GM18873 (cell line): ENCODE measurements at regions not wholly inside any gene's neighbourhood (a gene's known extent, or its start where the extent isn't known, plus 50 kb on each side); places are given as distances from the start of the nearest gene placed in this dataset.

Source experiments
- ATAC-seq: cut with Tn5 transposase; IDR thresholded peaks from one replicate; pipeline ENCODE4 v1.9.1; 2021; ENCODE audit warnings: mild to moderate bottlenecking, moderate library complexity, moderate number of reproducible peaks; ENCODE audit not compliant: unreplicated experiment, low FRiP score

DNA sequence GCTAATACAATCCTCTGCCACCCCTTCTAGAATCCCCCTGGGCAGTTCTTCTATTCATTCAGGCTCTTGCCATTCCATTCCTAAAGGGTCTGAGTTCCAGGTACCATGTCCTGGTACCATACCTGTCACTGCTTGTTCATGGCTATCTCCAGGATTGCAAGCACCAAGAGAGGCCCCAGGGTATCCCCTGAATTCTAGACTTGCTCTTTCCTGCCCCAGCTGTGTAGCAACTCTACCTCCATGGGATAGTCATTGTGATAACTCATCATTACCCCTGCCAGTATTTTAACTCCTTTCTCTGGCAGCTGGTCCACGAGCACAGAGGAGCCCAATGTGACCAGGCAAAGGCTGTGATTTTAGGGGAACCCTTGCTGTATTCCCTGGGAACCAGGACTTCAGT, 143.7 kb upstream of the CDH5 start:
- no peak for ATAC-seq

DNA sequence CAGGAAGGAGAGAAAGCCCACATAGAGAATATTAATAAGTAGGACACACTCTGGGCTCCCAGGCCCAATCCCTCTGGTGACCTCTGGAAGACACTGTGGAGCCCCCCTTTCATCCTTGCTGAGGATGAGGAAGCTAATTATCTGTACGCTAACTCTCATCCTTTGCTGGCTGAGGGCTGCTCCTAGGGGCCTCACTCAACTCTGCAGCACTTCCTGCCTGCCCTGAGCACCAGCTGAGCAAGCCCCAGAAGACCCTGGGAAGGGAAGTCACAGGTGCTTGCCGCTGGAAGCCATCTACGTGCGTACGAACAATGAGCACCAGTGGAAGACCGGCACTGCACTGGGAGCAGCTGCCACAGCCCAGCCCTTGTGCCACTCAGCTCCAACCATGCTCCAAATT, 145.8 kb upstream of the CDH5 start:
- no peak for ATAC-seq

GRCh38 chr16:66219491-66219890, 147.0 kb upstream of the CDH5 start:
- ATAC-seq, result no peak

GRCh38 chr16:66212428-66212827, 154.1 kb upstream of the CDH5 start:
- ATAC-seq, result no peak

GRCh38 chr16:66211651-66212050, 154.8 kb upstream of the CDH5 start:
- no peak for ATAC-seq

DNA sequence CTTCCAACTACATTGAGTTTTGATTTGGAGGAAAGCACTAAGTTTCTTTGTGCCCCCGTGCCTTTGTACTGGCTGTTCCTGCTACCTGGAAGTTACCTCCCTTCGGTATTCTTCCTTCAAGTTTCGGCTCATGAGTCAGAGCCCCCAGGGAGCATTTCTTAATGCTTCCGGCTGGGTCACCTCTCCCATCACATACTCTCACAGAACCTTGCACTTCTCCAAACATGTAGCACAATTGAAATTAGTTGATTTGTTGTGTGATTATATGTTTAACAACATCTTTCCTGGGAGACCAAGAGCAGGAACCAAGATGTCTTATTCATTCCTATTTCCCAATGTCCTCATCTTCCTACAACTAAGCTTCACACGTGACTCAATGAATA, 158.6 kb upstream of the CDH5 start:
- ATAC-seq, result no peak

DNA sequence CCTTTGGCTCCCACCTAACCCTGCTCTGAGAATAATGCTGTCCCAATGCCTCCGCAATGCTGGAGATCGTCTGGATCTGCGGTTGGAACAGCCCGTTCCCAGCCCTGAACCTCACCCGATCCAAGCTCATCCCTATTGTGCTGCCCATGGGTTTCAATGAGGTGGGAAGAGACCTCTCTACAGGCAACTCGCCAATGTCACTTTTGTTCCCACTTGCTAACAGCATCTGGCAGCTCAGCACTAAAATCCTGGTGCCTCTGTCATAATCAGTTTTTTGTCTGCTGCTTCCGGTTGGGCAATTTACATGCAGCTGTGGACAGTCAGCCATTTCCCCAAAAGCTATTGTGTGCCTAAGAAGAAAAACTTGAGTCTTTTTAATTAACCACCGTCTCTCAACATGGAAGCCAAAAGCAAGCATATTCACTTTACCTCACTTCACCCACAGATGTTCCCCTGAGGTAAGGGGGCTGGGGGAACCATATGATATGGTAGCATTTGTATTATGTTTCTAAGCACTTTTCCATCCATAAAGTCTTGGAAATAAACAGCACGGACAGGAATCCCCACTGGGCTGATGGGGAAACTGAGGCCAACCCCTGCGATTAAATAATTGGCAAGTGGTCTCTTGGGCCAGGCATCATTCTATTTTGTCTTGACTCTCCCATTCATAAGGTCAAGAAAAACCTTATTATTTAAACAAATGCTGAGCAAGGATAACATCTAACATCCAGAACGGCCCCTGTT, 159.2 kb upstream of the CDH5 start:
- ATAC-seq, result no peak

DNA sequence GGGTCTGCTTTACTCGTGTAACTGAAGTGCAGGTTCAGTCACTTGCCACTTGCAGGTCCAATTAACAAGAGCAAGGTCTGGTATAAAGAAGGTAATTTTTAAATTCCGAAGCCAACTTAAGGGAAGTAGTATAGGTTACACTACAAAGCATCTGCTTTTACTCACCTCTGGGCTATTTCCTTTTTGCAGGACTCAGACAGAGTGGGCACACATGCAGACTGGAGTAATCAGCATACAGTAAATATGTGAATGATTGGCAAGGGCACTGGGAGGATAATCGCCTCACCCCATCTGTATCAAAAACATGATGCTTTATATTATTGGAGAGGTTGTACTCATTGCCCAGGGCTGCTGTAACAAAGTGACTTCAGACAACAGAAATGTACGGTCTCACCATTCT, 160.1 kb upstream of the CDH5 start:
- no peak for ATAC-seq

DNA sequence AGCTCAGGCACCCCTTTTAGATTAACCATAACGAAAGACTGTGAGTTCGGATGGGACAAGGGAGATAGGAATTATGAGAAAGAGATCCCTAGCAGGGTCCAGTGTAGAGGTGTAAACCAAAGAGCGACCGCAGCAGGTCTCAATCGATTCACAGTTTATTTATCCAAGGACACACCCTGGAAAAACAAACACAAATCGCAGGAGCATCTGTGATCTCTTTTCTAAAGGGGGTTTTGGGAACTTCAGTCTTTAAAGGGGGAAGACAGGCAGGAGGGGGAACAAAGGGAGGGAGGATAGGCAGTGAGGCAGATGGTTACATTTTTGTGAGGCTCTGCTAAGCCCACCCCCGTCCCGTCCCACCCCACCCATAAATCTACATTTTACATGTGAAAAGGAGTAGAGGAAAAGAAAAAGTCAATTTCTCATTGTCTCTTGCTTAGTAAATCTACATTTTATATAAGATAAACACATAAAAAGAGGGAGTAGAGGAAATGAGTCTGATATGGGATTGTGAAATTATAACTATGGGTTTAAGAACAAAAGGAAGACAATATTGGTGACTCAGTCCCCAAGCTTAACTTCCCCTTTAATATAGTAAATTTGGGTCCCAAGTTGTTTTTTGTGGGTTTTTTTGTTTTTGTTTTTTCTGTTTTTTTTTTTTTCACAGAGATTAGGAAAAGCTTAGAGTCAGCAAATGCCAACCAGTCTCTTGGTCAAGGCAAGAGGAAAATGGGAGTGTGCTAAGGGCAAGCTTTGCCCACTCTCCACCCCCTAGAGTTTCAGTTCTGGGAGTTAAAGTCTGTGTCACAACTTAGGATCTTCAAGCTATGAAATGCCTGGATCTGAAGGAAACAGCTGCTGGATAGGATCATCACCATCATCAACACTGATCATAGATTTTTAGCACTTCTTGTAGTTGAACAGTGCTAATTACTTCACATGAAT, 160.9 kb upstream of the CDH5 start:
- no peak for ATAC-seq

DNA sequence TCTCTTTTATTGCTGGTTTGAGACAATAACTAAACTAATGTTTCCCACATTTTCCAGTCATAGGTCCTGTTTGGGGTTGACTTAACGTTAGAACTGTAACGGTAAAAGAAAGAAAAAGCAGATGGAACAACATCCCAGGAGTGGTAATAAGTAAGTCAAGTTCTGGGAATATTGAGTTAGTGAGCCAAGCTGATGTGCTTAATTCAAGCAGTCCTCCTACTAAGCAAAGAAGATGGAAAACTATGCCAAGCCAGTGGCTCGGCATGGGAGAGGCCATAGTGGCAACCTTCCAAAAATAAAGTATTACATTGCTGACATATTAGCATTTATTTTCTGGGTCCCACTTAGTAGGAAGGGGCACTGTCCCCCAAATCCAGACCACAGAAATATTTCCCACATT, 161.7 kb upstream of the CDH5 start:
- no peak for ATAC-seq

GRCh38 chr16:66203476-66203875, 163.0 kb upstream of the CDH5 start:
- no peak for ATAC-seq

GRCh38 chr16:66199189-66199588, 167.3 kb upstream of the CDH5 start:
- ATAC-seq, result no peak

DNA sequence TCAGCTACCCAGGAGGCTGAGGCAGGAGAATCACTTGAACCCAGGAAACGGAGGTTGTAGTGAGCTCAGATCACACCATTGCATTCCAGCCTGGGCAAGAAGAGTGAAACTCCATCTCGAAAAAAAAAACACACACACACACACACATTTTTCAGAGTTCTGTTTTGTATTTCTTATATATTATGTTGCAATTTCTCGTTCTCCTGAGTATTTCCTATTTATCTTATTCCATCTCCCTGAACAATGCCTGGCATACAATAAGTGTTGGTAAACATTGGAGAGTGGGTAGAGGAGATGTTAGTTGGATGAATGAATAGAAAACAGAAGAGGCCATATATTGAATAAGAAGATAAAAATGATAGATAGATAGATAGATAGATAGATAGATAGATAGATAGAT, 167.8 kb upstream of the CDH5 start:
- no peak for ATAC-seq

DNA sequence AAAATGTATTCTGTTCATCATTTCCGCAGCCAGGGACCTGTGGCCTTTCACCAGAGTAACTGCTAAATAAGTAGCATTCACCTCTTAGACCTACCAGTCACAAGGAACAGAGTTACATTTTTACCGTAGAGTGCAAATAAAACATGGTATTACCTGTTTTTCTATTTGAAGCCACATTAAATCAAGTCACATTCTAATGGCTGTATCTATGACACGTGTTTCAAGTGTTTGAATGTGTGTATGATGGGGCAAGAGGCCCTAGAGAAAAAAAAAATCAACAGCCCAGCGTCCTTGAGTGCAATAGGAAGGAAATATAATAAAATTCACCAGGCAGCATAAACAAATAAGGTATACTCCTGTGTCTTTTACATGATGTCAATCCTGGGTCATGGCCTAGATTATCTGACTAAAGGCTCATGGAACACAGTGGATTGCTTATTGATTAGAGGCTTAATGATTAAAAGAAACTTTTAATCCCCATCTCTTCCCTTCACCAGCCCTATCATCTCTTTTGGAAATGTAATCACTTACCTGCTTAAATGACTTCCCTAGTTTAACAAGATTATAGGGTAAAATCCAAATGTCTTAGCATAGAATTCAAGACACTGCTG, 168.7 kb upstream of the CDH5 start:
- ATAC-seq, result no peak

- no peak for ATAC-seq
Measured at GRCh38 chr16:66196770-66197169, 169.7 kb upstream of the CDH5 start.

DNA sequence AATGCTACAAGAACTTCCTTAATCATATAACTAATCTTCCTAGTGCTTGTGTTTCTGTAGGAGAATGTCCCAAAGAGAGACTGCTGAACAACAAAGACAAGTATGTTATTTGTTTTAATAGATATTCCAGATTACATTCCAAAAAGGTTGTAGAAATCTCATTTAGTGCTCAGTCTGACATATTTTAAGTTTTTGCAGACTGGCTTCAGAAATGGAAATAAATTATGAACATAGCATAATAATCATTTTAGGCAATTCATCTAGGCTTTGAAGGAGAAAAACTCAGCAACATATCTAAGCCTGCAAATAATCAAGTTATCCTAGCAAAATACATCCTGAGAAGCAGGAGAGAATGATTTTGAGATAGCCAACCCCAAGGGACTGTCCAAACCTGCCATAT, 171.6 kb upstream of the CDH5 start:
- no peak for ATAC-seq

- no peak for ATAC-seq
Measured at GRCh38 chr16:66193543-66194229, 172.8 kb upstream of the CDH5 start.

- ATAC-seq, result no peak
Measured at GRCh38 chr16:66190411-66190810, 176.1 kb upstream of the CDH5 start.

DNA sequence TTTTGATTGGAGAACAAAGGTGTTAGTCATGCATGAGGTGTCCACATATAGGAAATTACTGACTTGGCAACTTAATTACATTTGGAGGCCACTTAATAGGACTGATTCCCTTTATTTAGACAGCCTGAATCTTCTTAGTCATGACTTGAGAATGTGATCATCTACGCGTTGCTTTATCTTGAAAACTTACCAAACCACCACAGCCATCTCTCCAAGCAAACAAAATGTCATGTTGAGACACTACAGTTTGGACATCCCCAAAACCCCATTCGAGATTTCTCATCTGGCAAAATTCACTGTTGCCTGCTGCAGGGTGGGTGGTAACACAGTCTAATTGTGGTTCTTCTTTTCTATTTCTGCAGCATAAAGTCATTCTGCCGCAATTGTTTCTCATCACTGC, 176.5 kb upstream of the CDH5 start:
- ATAC-seq, result no peak

DNA sequence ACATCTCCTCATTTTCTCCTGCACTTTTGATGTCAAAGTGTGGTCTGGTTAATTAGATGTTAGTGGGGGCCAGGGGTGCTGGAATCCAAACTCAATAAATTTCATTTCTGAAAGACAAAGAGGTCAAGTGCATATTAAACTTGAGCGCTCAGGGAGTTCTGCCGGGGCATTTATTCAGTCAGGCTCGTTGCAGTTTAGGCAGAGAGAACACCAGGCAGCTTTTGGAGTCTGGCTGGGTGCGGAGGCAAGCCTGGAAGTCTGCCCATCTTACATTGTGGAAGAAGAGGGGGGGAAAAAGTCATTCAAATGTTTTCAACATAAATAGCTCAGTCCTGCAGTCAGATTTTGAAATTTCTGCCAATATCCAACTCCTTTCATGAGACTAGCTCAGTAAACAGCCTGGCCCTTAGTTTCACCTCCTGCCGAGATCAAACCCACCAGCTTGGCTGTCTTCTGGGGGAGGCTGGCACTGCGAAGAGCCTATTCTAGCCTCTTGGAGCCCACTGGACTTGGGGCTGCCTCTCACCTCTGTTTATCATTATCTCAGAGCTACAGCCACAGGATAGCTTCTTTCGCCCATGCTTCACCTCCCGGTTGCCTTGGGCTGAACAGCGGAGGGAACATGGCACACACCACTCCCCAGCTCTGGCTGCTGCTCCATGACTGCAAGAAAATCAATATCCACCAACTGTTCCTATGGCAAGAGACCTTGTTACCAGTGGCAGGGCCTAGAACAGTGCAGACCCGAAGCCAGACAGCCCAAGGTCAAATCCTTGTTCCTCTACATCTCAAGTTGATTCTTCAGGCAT, 177.4 kb upstream of the CDH5 start:
- no peak for ATAC-seq
